Activated T-helper 1 cell treated with anti-CD3 and anti-CD28 coated beads, Interleukin-12 subunit alpha, Interleukin-12 subunit beta, Interleukin-2, Interleukin-4 antibody, amounts not matched to agents 30 ng/mL and 10 ng/mL and 1 ng/mL, durations not matched to agents 14 hours and 24 hours and 36 hours (primary cell): ENCODE measurements at regions not wholly inside any gene's neighbourhood (a gene's known extent, or its start where the extent isn't known, plus 50 kb on each side); places are given as distances from the start of the nearest gene placed in this dataset.

Experiments used
- DNase-seq: peaks from one replicate; pipeline ENCODE4 v3.0.0; 2021; ENCODE audit warnings: low spot score
- H3K27ac Mint-ChIP-seq: one replicate; pipeline ENCODE4 v1.8.0; 2021; ENCODE audit warnings: mild to moderate bottlenecking, mixed read lengths
- H3K27me3 Mint-ChIP-seq: one replicate; pipeline ENCODE4 v1.8.0; 2022; ENCODE audit warnings: mild to moderate bottlenecking, moderate library complexity, mixed read lengths; ENCODE audit not compliant: insufficient read depth
- H3K36me3 Mint-ChIP-seq: one replicate; pipeline ENCODE4 v1.8.0; 2021; ENCODE audit warnings: low read depth, mixed read lengths
- H3K4me1 Mint-ChIP-seq: one replicate; pipeline ENCODE4 v1.8.0; 2021; ENCODE audit warnings: low read depth, mixed read lengths
- H3K4me3 Mint-ChIP-seq: one replicate; pipeline ENCODE4 v1.8.0; 2021; ENCODE audit warnings: mild to moderate bottlenecking, moderate library complexity, mixed read lengths
- H3K9me3 Mint-ChIP-seq: one replicate; pipeline ENCODE4 v1.8.0; 2021; ENCODE audit warnings: mixed read lengths
- intact Hi-C: fragments of 100-400 bp; cut with micrococcal nuclease; formaldehyde crosslinking; loops from one replicate; pipeline ENCODE4 v1.15.1; 2024

- H3K4me1 Mint-ChIP-seq = peaks cover 6% of the 10 kb centered on the region
- intact Hi-C loops = no loop called here
- no peak for DNase-seq
- no peaks in the 10 kb centered on the region for H3K9me3 Mint-ChIP-seq
- H3K27ac Mint-ChIP-seq = no peak overlapping the region
- peaks cover 6% of the 10 kb centered on the region for H3K27me3 Mint-ChIP-seq
- H3K4me3 Mint-ChIP-seq = no peak overlapping the region
- no peaks in the 10 kb centered on the region for H3K36me3 Mint-ChIP-seq
Observed at GRCh38 chr12:111102102-111102739, 181.8 kb upstream of the MYL2 start.

GRCh38 chr12:111101003-111101402 is 180.6 kb upstream of the MYL2 start:
- no peak for DNase-seq
- Mint-ChIP-seq H3K27ac (no peak overlapping the region), H3K9me3 (no peaks in the 10 kb centered on the region), H3K36me3 (no peaks in the 10 kb centered on the region), H3K4me3 (no peak overlapping the region), H3K4me1 (peaks cover 6% of the 10 kb centered on the region), H3K27me3 (peaks cover 6% of the 10 kb centered on the region)
- intact Hi-C loops = no loop called here

GRCh38 chr12:111100554-111100953 is 180.2 kb upstream of the MYL2 start:
- intact Hi-C loops = no loop called here
- H3K27ac Mint-ChIP-seq = no peak overlapping the region
- H3K36me3 Mint-ChIP-seq = no peaks in the 10 kb centered on the region
- no peak overlapping the region for H3K4me3 Mint-ChIP-seq
- H3K27me3 Mint-ChIP-seq = peaks cover 6% of the 10 kb centered on the region
- peaks cover 6% of the 10 kb centered on the region for H3K4me1 Mint-ChIP-seq
- H3K9me3 Mint-ChIP-seq = no peaks in the 10 kb centered on the region
- no peak for DNase-seq

- Mint-ChIP-seq H3K27ac (no peak overlapping the region), H3K9me3 (no peaks in the 10 kb centered on the region), H3K36me3 (no peaks in the 10 kb centered on the region), H3K27me3 (peaks cover 8% of the 10 kb centered on the region), H3K4me1 (peaks cover 6% of the 10 kb centered on the region), H3K4me3 (no peak overlapping the region)
- intact Hi-C loops = no loop called here
- DNase-seq = no peak
Observed at GRCh38 chr12:111100003-111100402, 179.6 kb upstream of the MYL2 start.

GRCh38 chr12:111099186-111099585 is 178.8 kb upstream of the MYL2 start:
- Mint-ChIP-seq H3K27ac (no peak overlapping the region), H3K9me3 (no peaks in the 10 kb centered on the region), H3K36me3 (no peaks in the 10 kb centered on the region), H3K27me3 (peaks cover 8% of the 10 kb centered on the region), H3K4me1 (peaks cover 6% of the 10 kb centered on the region), H3K4me3 (no peak overlapping the region)
- intact Hi-C loops = no loop called here
- DNase-seq = no peak

- intact Hi-C loops = no loop called here
- DNase-seq = no peak
- peaks cover 12% of the 10 kb centered on the region for H3K4me1 Mint-ChIP-seq
- no peaks in the 10 kb centered on the region for H3K9me3 Mint-ChIP-seq
- peaks cover 5% of the 10 kb centered on the region for H3K27me3 Mint-ChIP-seq
- H3K4me3 Mint-ChIP-seq = no peak overlapping the region
- no peaks in the 10 kb centered on the region for H3K36me3 Mint-ChIP-seq
- H3K27ac Mint-ChIP-seq = no peak overlapping the region
Observed at GRCh38 chr12:111094157-111095010, 174.0 kb upstream of the MYL2 start.

GRCh38 chr12:111093428-111094142 is 173.2 kb upstream of the MYL2 start:
- Mint-ChIP-seq H3K27ac (no peak overlapping the region), H3K9me3 (no peaks in the 10 kb centered on the region), H3K36me3 (no peaks in the 10 kb centered on the region), H3K4me1 (peaks cover 8% of the 10 kb centered on the region), H3K27me3 (peaks cover 4% of the 10 kb centered on the region), H3K4me3 (no peak overlapping the region)
- no peak for DNase-seq
- intact Hi-C loops = no loop called here

GRCh38 chr12:111091051-111091450 is 170.7 kb upstream of the MYL2 start:
- no peak overlapping the region for H3K4me3 Mint-ChIP-seq
- H3K36me3 Mint-ChIP-seq = no peaks in the 10 kb centered on the region
- DNase-seq = no peak
- H3K4me1 Mint-ChIP-seq = peaks cover 8% of the 10 kb centered on the region
- peaks cover 4% of the 10 kb centered on the region for H3K27me3 Mint-ChIP-seq
- H3K9me3 Mint-ChIP-seq = no peaks in the 10 kb centered on the region
- no peak overlapping the region for H3K27ac Mint-ChIP-seq
- intact Hi-C loops = no loop called here

GRCh38 chr12:111089616-111090015 is 169.2 kb upstream of the MYL2 start:
- no peaks in the 10 kb centered on the region for H3K9me3 Mint-ChIP-seq
- DNase-seq = no peak
- H3K36me3 Mint-ChIP-seq = no peaks in the 10 kb centered on the region
- intact Hi-C loops = no loop called here
- H3K27me3 Mint-ChIP-seq = peaks cover 2% of the 10 kb centered on the region
- H3K4me3 Mint-ChIP-seq = no peak overlapping the region
- no peak overlapping the region for H3K27ac Mint-ChIP-seq
- peaks cover 8% of the 10 kb centered on the region for H3K4me1 Mint-ChIP-seq

GRCh38 chr12:111088409-111088808 is 168.0 kb upstream of the MYL2 start:
- intact Hi-C loops = no loop called here
- peaks cover 9% of the 10 kb centered on the region for H3K27me3 Mint-ChIP-seq
- H3K9me3 Mint-ChIP-seq = no peaks in the 10 kb centered on the region
- H3K36me3 Mint-ChIP-seq = no peaks in the 10 kb centered on the region
- DNase-seq = no peak
- H3K4me3 Mint-ChIP-seq = no peak overlapping the region
- peaks cover 3% of the 10 kb centered on the region for H3K4me1 Mint-ChIP-seq
- H3K27ac Mint-ChIP-seq = no peak overlapping the region

- Mint-ChIP-seq H3K4me3 (no peak overlapping the region), H3K36me3 (no peaks in the 10 kb centered on the region), H3K27ac (no peak overlapping the region)
Observed at GRCh38 chr12:111086947-111087700, 166.7 kb upstream of the MYL2 start.

GRCh38 chr12:111085096-111085495 is 164.7 kb upstream of the MYL2 start:
- DNase-seq = no peak
- Mint-ChIP-seq H3K4me1 (no peaks in the 10 kb centered on the region), H3K9me3 (no peaks in the 10 kb centered on the region), H3K27ac (no peak overlapping the region), H3K36me3 (no peaks in the 10 kb centered on the region), H3K27me3 (peaks cover 9% of the 10 kb centered on the region), H3K4me3 (no peak overlapping the region)
- intact Hi-C loops = no loop called here

More at GRCh38 chr12:111086947-111087700, 166.7 kb upstream of the MYL2 start:
- intact Hi-C loops = no loop called here
- Mint-ChIP-seq H3K27me3 (peaks cover 9% of the 10 kb centered on the region), H3K9me3 (no peaks in the 10 kb centered on the region), H3K4me1 (no peaks in the 10 kb centered on the region)
- no peak for DNase-seq
